OCI-LY7 (cell line): ENCODE measurements at regions not wholly inside any gene's neighbourhood (a gene's known extent, or its start where the extent isn't known, plus 50 kb on each side); places are given as distances from the start of the nearest gene placed in this dataset.

Source experiments
- BruUV-seq: library from RNA; stranded (reverse); fragments of 400-500 nt; replicated peaks from 2 replicates; lab custom pipeline; 2021; lab: Mats Ljungman, UMichigan
- CTCF ChIA-PET: fragments of 300-600 bp; sonication (Branson Sonifier 250); formaldehyde crosslinking; loops from one replicate; lab custom pipeline; 2022; ENCODE audit warnings: antibody characterized with exemption; ENCODE audit not compliant: unreplicated experiment; lab: Charles Lee
- POLR2A ChIA-PET: fragments of 300-600 bp; sonication (Branson Sonifier 250); formaldehyde crosslinking; loops from one replicate; lab custom pipeline; 2022; ENCODE audit warnings: antibody characterized with exemption; lab: Charles Lee
- DNase-seq: peaks from one replicate; pipeline ENCODE4 v3.0.0-alpha.2; 2015; ENCODE audit warnings: low spot score
- H2AFZ ChIP-seq: fragments of 200-600 bp; sonication (generic), shearing (Covaris generic); 2 replicates; pipeline ENCODE4 v1.6.1; 2014; ENCODE audit warnings: mild to moderate bottlenecking, antibody characterized with exemption, low read length, moderate library complexity
- H3K27ac ChIP-seq: fragments of 200-600 bp; sonication (generic); 2 replicates; pipeline ENCODE4 v1.5.1; 2014; ENCODE audit warnings: mixed run types, low read depth, mild to moderate bottlenecking, moderate library complexity, low read length, inconsistent platforms; ENCODE audit not compliant: poor library complexity, severe bottlenecking
- H3K36me3 ChIP-seq: fragments of 200-600 bp; sonication (generic); 2 replicates; pipeline ENCODE4 v1.6.1; 2014; ENCODE audit warnings: mild to moderate bottlenecking, antibody characterized with exemption, low read length, moderate library complexity, mixed read lengths; ENCODE audit not compliant: insufficient read depth
- H3K4me1 ChIP-seq: fragments of 200-600 bp; sonication (generic); 2 replicates; pipeline ENCODE4 v1.5.1; 2014; ENCODE audit warnings: mild to moderate bottlenecking, low read length; ENCODE audit not compliant: insufficient read depth, poor library complexity, severe bottlenecking
- H3K4me2 ChIP-seq: fragments of 200-600 bp; sonication (generic); 2 replicates; pipeline ENCODE4 v1.6.1; 2014; ENCODE audit warnings: mild to moderate bottlenecking, low read length
- H3K4me3 ChIP-seq: fragments of 200-600 bp; sonication (generic); 2 replicates; pipeline ENCODE4 v1.5.1; 2014; ENCODE audit warnings: mild to moderate bottlenecking, low read depth, low read length; ENCODE audit not compliant: poor library complexity, severe bottlenecking
- H3K79me2 ChIP-seq: fragments of 200-600 bp; sonication (generic); 2 replicates; pipeline ENCODE4 v1.6.1; 2016; ENCODE audit warnings: low read depth, mild to moderate bottlenecking, low read length, moderate library complexity, mixed read lengths; ENCODE audit not compliant: insufficient read depth
- H3K9me2 ChIP-seq: fragments of 200-600 bp; sonication (generic); 2 replicates; pipeline ENCODE4 v1.6.1; 2016; ENCODE audit warnings: mild to moderate bottlenecking, low read length, mixed read lengths; ENCODE audit not compliant: insufficient read depth
- H3K9me3 ChIP-seq: fragments of 200-600 bp; sonication (generic); 2 replicates; pipeline ENCODE4 v1.6.1; 2014; ENCODE audit warnings: mild to moderate bottlenecking, mixed run types, low read length, mixed read lengths
- H4K20me1 ChIP-seq: fragments of 200-600 bp; sonication (generic); 2 replicates; pipeline ENCODE4 v1.6.1; 2014; ENCODE audit warnings: mild to moderate bottlenecking, antibody characterized with exemption, low read length, moderate library complexity, mixed read lengths; ENCODE audit not compliant: insufficient read depth
- CTCF ChIP-seq: fragments of 200-600 bp; sonication (generic); conservative IDR thresholded peaks from 2 replicates; pipeline ENCODE4 v1.5.1; 2014; ENCODE audit warnings: mild to moderate bottlenecking, antibody characterized with exemption, low read length, moderate library complexity, mixed read lengths
- EZH2phosphoT487 ChIP-seq: fragments of 200-600 bp; sonication (generic); IDR thresholded peaks from 2 replicates; pipeline ENCODE4 v1.6.1; 2018; ENCODE audit warnings: low read depth, borderline replicate concordance, mild to moderate bottlenecking, mixed run types, antibody characterized with exemption, low read length, moderate library complexity, mixed read lengths
- intact Hi-C: fragments of 100-400 bp; cut with micrococcal nuclease; formaldehyde crosslinking; loops from one replicate; pipeline ENCODE4 v1.10.0; 2022; ENCODE audit not compliant: unreplicated experiment

DNA sequence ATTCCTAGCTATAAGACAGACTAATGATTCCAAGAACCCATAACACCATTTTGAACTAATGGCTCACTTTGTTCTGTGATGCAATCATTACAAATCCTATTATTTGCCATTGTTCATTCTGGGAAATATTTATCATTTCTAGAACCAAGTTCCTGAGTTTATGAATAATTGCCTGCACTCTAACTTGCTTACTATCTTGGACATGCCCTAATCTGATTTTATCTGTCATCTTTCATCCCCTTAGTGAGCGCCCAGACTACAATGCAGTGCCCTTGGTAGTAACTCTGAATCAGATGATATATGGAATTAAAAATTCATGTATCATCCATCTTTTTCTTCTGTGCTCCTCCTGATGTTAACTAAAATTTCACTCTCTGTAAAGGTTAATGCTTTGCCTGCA is 703.1 kb upstream of the MDGA2 start:
- Histone ChIP-seq H3K79me2 (no peaks in the 10 kb centered on the region), H3K36me3 (no peaks in the 10 kb centered on the region), H3K27ac (no peak overlapping the region), H3K4me1 (no peaks in the 10 kb centered on the region), H3K9me2 (no peaks in the 10 kb centered on the region), H4K20me1 (no peaks in the 10 kb centered on the region), H3K4me2 (no peak overlapping the region), H3K4me3 (no peak overlapping the region), H2AFZ (no peak overlapping the region), H3K9me3 (no peaks in the 10 kb centered on the region)
- intact Hi-C loops, result no loop called here
- ChIA-PET CTCF (no interaction called here), POLR2A (interaction anchor here (0.7 kb wide), 1 partner anchor 23 kb away, joined by 3 read pairs; no protein-coding TSS in a partner anchor)
- TF ChIP-seq EZH2phosphoT487 (no peak), CTCF (no peak)
- BruUV-seq, result no TSS peak
- DNase-seq, result no peak

DNA sequence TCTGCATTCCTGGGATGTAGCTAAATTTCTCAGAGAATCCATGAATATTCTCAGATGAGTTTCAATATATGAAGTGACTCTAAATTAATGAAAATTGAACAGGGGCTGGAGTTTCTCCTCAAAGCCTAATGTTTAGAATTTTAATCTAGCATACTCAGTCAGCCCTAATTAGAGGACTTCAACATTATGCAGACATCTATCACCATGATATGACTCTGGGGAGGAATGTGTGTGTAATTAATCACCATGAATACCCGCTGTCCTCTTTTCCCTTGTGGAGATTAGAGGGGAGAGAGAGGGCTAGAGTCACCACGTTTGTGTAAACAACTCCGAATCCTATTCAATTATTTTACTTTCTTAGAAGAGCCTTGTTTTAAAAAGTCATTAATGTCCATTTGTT is 698.6 kb upstream of the MDGA2 start:
- BruUV-seq, result no TSS peak
- no peak for DNase-seq
- H4K20me1 ChIP-seq, result no peaks in the 10 kb centered on the region
- H3K4me1 ChIP-seq, result no peaks in the 10 kb centered on the region
- H3K27ac ChIP-seq, result no peak overlapping the region
- H3K79me2 ChIP-seq, result no peaks in the 10 kb centered on the region
- H3K9me2 ChIP-seq, result no peaks in the 10 kb centered on the region
- intact Hi-C loops, result no loop called here
- CTCF ChIA-PET, result no interaction called here
- H3K4me3 ChIP-seq, result no peak overlapping the region
- H3K9me3 ChIP-seq, result no peaks in the 10 kb centered on the region
- no peak overlapping the region for H2AFZ ChIP-seq
- no peaks in the 10 kb centered on the region for H3K36me3 ChIP-seq
- POLR2A ChIA-PET, result no interaction called here
- no peak overlapping the region for H3K4me2 ChIP-seq
- TF ChIP-seq CTCF (no peak), EZH2phosphoT487 (no peak)

GRCh38 chr14:48350971-48351370 is 675.6 kb upstream of the MDGA2 start:
- BruUV-seq, result no TSS peak
- H4K20me1 ChIP-seq, result no peaks in the 10 kb centered on the region
- no peak overlapping the region for H3K4me3 ChIP-seq
- H2AFZ ChIP-seq, result no peak overlapping the region
- H3K9me2 ChIP-seq, result no peaks in the 10 kb centered on the region
- H3K79me2 ChIP-seq, result no peaks in the 10 kb centered on the region
- intact Hi-C loops, result no loop called here
- no peak overlapping the region for H3K27ac ChIP-seq
- ChIA-PET CTCF (no interaction called here), POLR2A (interaction anchor here (0.6 to 1.0 kb wide), 2 partner anchors 19 to 22 kb away, joined by 3 to 8 read pairs; no protein-coding TSS in a partner anchor)
- no peaks in the 10 kb centered on the region for H3K36me3 ChIP-seq
- H3K4me2 ChIP-seq, result no peak overlapping the region
- no peak for DNase-seq
- no peaks in the 10 kb centered on the region for H3K9me3 ChIP-seq
- TF ChIP-seq EZH2phosphoT487, result no peak
- no peak for TF ChIP-seq CTCF
- no peaks in the 10 kb centered on the region for H3K4me1 ChIP-seq
